CD14-positive monocyte (primary cell): ENCODE measurements at regions not wholly inside any gene's neighbourhood (a gene's known extent, or its start where the extent isn't known, plus 50 kb on each side); places are given as distances from the start of the nearest gene placed in this dataset.

ENCODE experiments used
- DNase-seq, 3 donors: peaks; one replicate each; pipeline ENCODE4 v3.0.0-alpha.2; 2011 to 2022
- H2AFZ ChIP-seq: 2 replicates; pipeline ENCODE4 v1.6.0; 2012; ENCODE audit warnings: mild to moderate bottlenecking, low read depth, low read length, inconsistent platforms; ENCODE audit not compliant: insufficient read depth, poor library complexity, severe bottlenecking
- H3K27ac ChIP-seq, 2 donors: 1 replicate in 1 of 2; 2 replicates in 1 of 2; pipeline ENCODE4 v1.5.1; 2012 to 2013; ENCODE audit warnings: low read length in 2 of 2, control low read depth in 1 of 2, inconsistent platforms in 1 of 2, low read depth in 1 of 2, mild to moderate bottlenecking in 1 of 2
- H3K27me3 ChIP-seq, 2 donors: one replicate each; pipeline versions ENCODE4 v1.6.0 to v1.6.1; 2011 to 2013; ENCODE audit warnings: low read length in 2 of 2; ENCODE audit not compliant: control insufficient read depth in 2 of 2, insufficient read depth in 2 of 2
- H3K36me3 ChIP-seq, 2 donors: replicated peaks in 1 of 2; 1 replicate in 1 of 2; 2 replicates in 1 of 2; pipeline versions ENCODE4 v1.5.1 to v1.6.1; 2012 to 2013; ENCODE audit warnings: low read length in 2 of 2, control low read depth in 1 of 2, inconsistent platforms in 1 of 2, mild to moderate bottlenecking in 1 of 2; ENCODE audit not compliant: insufficient read depth in 2 of 2, control insufficient read depth in 1 of 2
- H3K4me1 ChIP-seq, 2 donors: 1 replicate in 1 of 2; 2 replicates in 1 of 2; pipeline versions ENCODE4 v1.5.1 to v1.6.1; 2012 to 2013; ENCODE audit warnings: low read length in 2 of 2, control low read depth in 1 of 2, inconsistent platforms in 1 of 2, mild to moderate bottlenecking in 1 of 2, moderate library complexity in 1 of 2; ENCODE audit not compliant: insufficient read depth in 2 of 2, control insufficient read depth in 1 of 2
- H3K4me2 ChIP-seq: replicated peaks from 2 replicates; pipeline ENCODE3; 2012; ENCODE audit warnings: low read length, moderate library complexity, mild to moderate bottlenecking; ENCODE audit not compliant: poor library complexity, severe bottlenecking; ENCODE audit errors: extremely low read depth
- H3K4me3 ChIP-seq, 3 experiments: fragments of 200-600 bp in 1 of 3; sonication (generic) in 1 of 3; replicated peaks in 1 of 3; 1 replicate in 2 of 3; 2 replicates in 1 of 3; pipeline ENCODE4 v1.5.1; 2011 to 2013; ENCODE audit warnings: low read length in 3 of 3, mild to moderate bottlenecking in 3 of 3, control low read depth in 2 of 3, low read depth in 2 of 3, inconsistent platforms in 1 of 3, moderate library complexity in 1 of 3
- H3K79me2 ChIP-seq: 2 replicates; pipeline ENCODE4 v1.6.0; 2012; ENCODE audit warnings: mild to moderate bottlenecking, control low read depth, inconsistent platforms, low read length, moderate library complexity; ENCODE audit not compliant: insufficient read depth
- H3K9ac ChIP-seq: 2 replicates; pipeline ENCODE4 v1.6.0; 2017; ENCODE audit warnings: low read length, mild to moderate bottlenecking; ENCODE audit not compliant: insufficient read depth, poor library complexity, severe bottlenecking
- H3K9me3 ChIP-seq, 2 donors: replicated peaks in 1 of 2; 1 replicate in 1 of 2; 2 replicates in 1 of 2; pipeline versions ENCODE4 v1.5.1 to v1.6.1; 2012 to 2013; ENCODE audit warnings: low read length in 2 of 2, control low read depth in 1 of 2; ENCODE audit not compliant: control insufficient read depth in 1 of 2, insufficient read depth in 1 of 2
- H4K20me1 ChIP-seq: 2 replicates; pipeline ENCODE4 v1.6.0; 2012; ENCODE audit warnings: mild to moderate bottlenecking, low read length, control low read depth, moderate library complexity; ENCODE audit not compliant: insufficient read depth
- H3K27ac Mint-ChIP-seq, 7 donors: one replicate each; pipeline ENCODE4 v1.8.0; 2020; ENCODE audit warnings: mild to moderate bottlenecking in 7 of 7, mixed read lengths in 7 of 7, moderate library complexity in 6 of 7, inconsistent platforms in 2 of 7
- H3K27me3 Mint-ChIP-seq, 3 donors: one replicate each; pipeline ENCODE4 v1.8.0; 2021 to 2022; ENCODE audit warnings: low read depth in 3 of 3, mild to moderate bottlenecking in 3 of 3, mixed read lengths in 3 of 3, moderate library complexity in 3 of 3, inconsistent platforms in 1 of 3
- H3K36me3 Mint-ChIP-seq, 2 donors: one replicate each; pipeline ENCODE4 v1.8.0; 2020; ENCODE audit warnings: mixed read lengths in 2 of 2, inconsistent platforms in 1 of 2, mild to moderate bottlenecking in 1 of 2
- H3K4me1 Mint-ChIP-seq: one replicate; pipeline ENCODE4 v1.8.0; 2020; ENCODE audit warnings: mild to moderate bottlenecking, mixed read lengths
- H3K4me3 Mint-ChIP-seq, 2 donors: one replicate each; pipeline ENCODE4 v1.8.0; 2020; ENCODE audit warnings: mild to moderate bottlenecking in 2 of 2, mixed read lengths in 2 of 2, moderate library complexity in 1 of 2
- H3K9me3 Mint-ChIP-seq, 7 donors: one replicate each; pipeline ENCODE4 v1.8.0; 2020 to 2022; ENCODE audit warnings: mixed read lengths in 7 of 7, mild to moderate bottlenecking in 6 of 7, moderate library complexity in 6 of 7, inconsistent platforms in 2 of 7
- CTCF ChIP-seq: fragments of 200-600 bp; IDR thresholded peaks from one replicate; pipeline ENCODE4 v1.8.0; 2022; ENCODE audit warnings: antibody characterized with exemption, mild to moderate bottlenecking
- WGBS: methylation state at CpG from one replicate; pipeline ENCODE4 v1.1.5; 2013; ENCODE audit warnings: missing lambda C conversion rate; ENCODE audit not compliant: insufficient coverage; 5-methylcytosine and 5-hydroxymethylcytosine counted together
- intact Hi-C, 2 donors: fragments of 100-400 bp; cut with micrococcal nuclease; formaldehyde crosslinking; loops; one replicate each; pipeline versions ENCODE4 v1.15.0 to v1.15.1; 2023

DNA sequence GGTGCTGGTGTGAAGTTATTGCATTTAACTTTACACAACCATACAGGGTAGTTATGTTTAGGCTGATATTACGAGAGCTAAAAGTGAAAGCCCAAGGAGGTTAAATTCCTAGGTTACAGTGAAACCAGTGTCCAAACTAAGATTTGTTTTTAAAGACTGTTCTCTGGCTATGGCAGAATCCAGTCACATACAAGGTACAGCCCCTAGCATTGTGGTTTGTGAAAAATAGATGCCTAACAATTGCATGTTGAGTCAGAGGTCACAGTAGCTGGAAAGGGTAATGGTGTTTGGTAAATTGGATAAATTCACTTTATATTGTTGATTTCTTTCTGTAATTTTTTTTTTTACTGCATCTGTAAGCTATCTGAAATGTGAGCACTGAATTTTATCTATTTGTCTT lies 614.6 kb upstream of the TBL1XR1 start:
- H3K4me2 ChIP-seq, result no peak overlapping the region
- H3K27ac Mint-ChIP-seq, result no peak overlapping the region
- no peak overlapping the region for H2AFZ ChIP-seq
- H3K4me3 Mint-ChIP-seq, result no peak overlapping the region
- H3K9me3 ChIP-seq, result no peaks in the 10 kb centered on the region
- no peak overlapping the region for H3K9ac ChIP-seq
- peaks cover 0 to 8% (median 3%) of the 10 kb centered on the region in 7 donors for H3K9me3 Mint-ChIP-seq
- WGBS, result 100% methylated on average over 1 of the region's 1 CpG
- peaks cover 0 to 4% of the 10 kb centered on the region in 2 donors for H3K4me1 ChIP-seq
- TF ChIP-seq CTCF, result no peak
- H3K27me3 ChIP-seq, result no peaks in the 10 kb centered on the region
- H4K20me1 ChIP-seq, result no peaks in the 10 kb centered on the region
- H3K4me3 ChIP-seq, result no peak overlapping the region
- no peak overlapping the region for H3K27ac ChIP-seq
- no peaks in the 10 kb centered on the region for H3K27me3 Mint-ChIP-seq
- no peaks in the 10 kb centered on the region for H3K79me2 ChIP-seq
- H3K4me1 Mint-ChIP-seq, result peaks cover 10% of the 10 kb centered on the region
- H3K36me3 Mint-ChIP-seq, result no peaks in the 10 kb centered on the region
- no peaks in the 10 kb centered on the region for H3K36me3 ChIP-seq
- intact Hi-C loops, result no loop called here
- no peak for DNase-seq

- H4K20me1 ChIP-seq, result no peaks in the 10 kb centered on the region
- 97% methylated on average over 3 of the region's 5 CpGs for WGBS
- peaks cover 10% of the 10 kb centered on the region for H3K4me1 Mint-ChIP-seq
- H3K27ac Mint-ChIP-seq, result no peak overlapping the region
- no peak overlapping the region for H2AFZ ChIP-seq
- no peak for DNase-seq
- no peaks in the 10 kb centered on the region for H3K9me3 ChIP-seq
- no peak for TF ChIP-seq CTCF
- no peaks in the 10 kb centered on the region for H3K36me3 ChIP-seq
- H3K27me3 ChIP-seq, result no peaks in the 10 kb centered on the region
- no peaks in the 10 kb centered on the region for H3K36me3 Mint-ChIP-seq
- intact Hi-C loops, result no loop called here
- peaks cover 0 to 4% of the 10 kb centered on the region in 2 donors for H3K4me1 ChIP-seq
- H3K4me2 ChIP-seq, result no peak overlapping the region
- peaks cover 0 to 1% (median 0%) of the 10 kb centered on the region in 3 donors for H3K27me3 Mint-ChIP-seq
- H3K4me3 Mint-ChIP-seq, result no peak overlapping the region
- no peaks in the 10 kb centered on the region for H3K79me2 ChIP-seq
- H3K9ac ChIP-seq, result no peak overlapping the region
- H3K4me3 ChIP-seq, result no peak overlapping the region
- H3K9me3 Mint-ChIP-seq, result peaks cover 0 to 8% (median 3%) of the 10 kb centered on the region in 7 donors
- H3K27ac ChIP-seq, result no peak overlapping the region
Measured at GRCh38 chr3:177812492-177812891, 615.2 kb upstream of the TBL1XR1 start.
